HEK293 (cell line): ENCODE measurements at regions not wholly inside any gene's neighbourhood (a gene's known extent, or its start where the extent isn't known, plus 50 kb on each side); places are given as distances from the start of the nearest gene placed in this dataset.

Experiments used
- CTCF ChIA-PET: fragments of 350-600 bp; formaldehyde crosslinking; extraction: SDS; loops from one replicate; lab custom pipeline; 2021; ENCODE audit warnings: antibody characterized with exemption; lab: Yijun Ruan, JAX
- POLR2A ChIA-PET: fragments of 300-600 bp; formaldehyde crosslinking; extraction: SDS; loops from one replicate; lab custom pipeline; 2020; ENCODE audit warnings: antibody characterized with exemption, inconsistent platforms; lab: Yijun Ruan, JAX
- H3K27ac ChIP-seq: fragments of 200-500 bp; sonication (Bioruptor generic); 2 replicates; pipeline ENCODE4 v1.5.1; 2014; ENCODE audit warnings: low read depth, low read length, control low read depth, inconsistent platforms; ENCODE audit errors: extremely low read depth
- H3K36me3 ChIP-seq, 2 experiments: fragments of 200-500 bp in 1 of 2; sonication (Bioruptor generic) in 1 of 2; 1 replicate in 1 of 2; 2 replicates in 1 of 2; pipeline ENCODE4 v1.5.1; 2014 to 2017; ENCODE audit warnings: inconsistent platforms in 2 of 2, low read length in 2 of 2; ENCODE audit not compliant: control insufficient read depth in 2 of 2, insufficient read depth in 1 of 2
- H3K4me1 ChIP-seq: fragments of 200-500 bp; sonication (Bioruptor generic); 2 replicates; pipeline ENCODE4 v1.5.1; 2014; ENCODE audit warnings: mild to moderate bottlenecking, low read length, inconsistent platforms; ENCODE audit not compliant: control insufficient read depth, insufficient read depth
- H3K4me3 ChIP-seq: 2 replicates; pipeline ENCODE4 v1.5.1; 2011; ENCODE audit warnings: low read depth, mild to moderate bottlenecking, control low read depth, low read length, moderate library complexity
- H3K9me3 ChIP-seq: fragments of 200-500 bp; sonication (Bioruptor generic); 2 replicates; pipeline ENCODE4 v1.5.1; 2014; ENCODE audit warnings: low read depth, low read length, inconsistent platforms; ENCODE audit not compliant: control insufficient read depth, insufficient read depth
- ATF2 ChIP-seq: fragments of 450-650 bp; formaldehyde crosslinking; IDR thresholded peaks from 2 replicates; pipeline ENCODE4 v1.5.1; 2016; ENCODE audit warnings: missing biosample characterization, missing genetic modification characterization, low read depth
- GLI2 ChIP-seq: fragments of 450-650 bp; formaldehyde crosslinking; IDR thresholded peaks from 2 replicates; pipeline ENCODE4; 2017; ENCODE audit warnings: missing biosample characterization, missing genetic modification characterization, low read depth, borderline replicate concordance
- KLF17 ChIP-seq: fragments of 450-650 bp; formaldehyde crosslinking; IDR thresholded peaks from 2 replicates; pipeline ENCODE4 v1.5.1; 2016; ENCODE audit warnings: missing biosample characterization, missing genetic modification characterization
- MZF1 ChIP-seq: fragments of 450-650 bp; formaldehyde crosslinking; IDR thresholded peaks from 2 replicates; pipeline ENCODE4 v1.5.1; 2017; ENCODE audit warnings: missing biosample characterization, missing genetic modification characterization, borderline replicate concordance
- ZEB2 ChIP-seq: fragments of 450-650 bp; formaldehyde crosslinking; IDR thresholded peaks from 2 replicates; pipeline ENCODE4 v1.5.1; 2016; ENCODE audit warnings: missing biosample characterization, missing genetic modification characterization
- ZFP41 ChIP-seq: fragments of 450-650 bp; formaldehyde crosslinking; IDR thresholded peaks from 2 replicates; pipeline ENCODE4 v1.5.1; 2016; ENCODE audit warnings: missing biosample characterization, missing genetic modification characterization, borderline replicate concordance
- ZIC2 ChIP-seq: fragments of 450-650 bp; formaldehyde crosslinking; IDR thresholded peaks from 2 replicates; pipeline ENCODE4 v1.5.1; 2016; ENCODE audit warnings: missing biosample characterization, missing genetic modification characterization
- ZNF10 ChIP-seq: fragments of 450-650 bp; formaldehyde crosslinking; IDR thresholded peaks from 2 replicates; pipeline ENCODE4 v1.5.1; 2017; ENCODE audit warnings: missing biosample characterization, missing genetic modification characterization
- ZNF138 ChIP-seq: fragments of 450-650 bp; formaldehyde crosslinking; IDR thresholded peaks from 2 replicates; pipeline ENCODE4 v1.5.1; 2016; ENCODE audit warnings: missing biosample characterization, missing genetic modification characterization, borderline replicate concordance
- ZNF174 ChIP-seq: fragments of 450-650 bp; formaldehyde crosslinking; IDR thresholded peaks from 2 replicates; pipeline ENCODE4 v1.5.0; 2017; ENCODE audit warnings: missing biosample characterization, mild to moderate bottlenecking, missing genetic modification characterization
- ZNF175 ChIP-seq: fragments of 450-650 bp; formaldehyde crosslinking; IDR thresholded peaks from 2 replicates; pipeline ENCODE4 v1.5.1; 2016; ENCODE audit warnings: missing biosample characterization, missing genetic modification characterization
- ZNF211 ChIP-seq: fragments of 450-650 bp; formaldehyde crosslinking; IDR thresholded peaks from 2 replicates; pipeline ENCODE4 v1.5.1; 2016; ENCODE audit warnings: low read depth, missing biosample characterization, missing genetic modification characterization
- ZNF473 ChIP-seq: fragments of 450-650 bp; formaldehyde crosslinking; IDR thresholded peaks from 2 replicates; pipeline ENCODE4 v1.5.1; 2017; ENCODE audit warnings: missing biosample characterization, missing genetic modification characterization
- ZNF501 ChIP-seq: fragments of 450-650 bp; formaldehyde crosslinking; IDR thresholded peaks from 2 replicates; pipeline ENCODE4 v1.5.1; 2016; ENCODE audit warnings: missing biosample characterization, missing genetic modification characterization
- ZNF549 ChIP-seq: fragments of 450-650 bp; IDR thresholded peaks from 2 replicates; pipeline ENCODE4 v1.5.1; 2018; ENCODE audit warnings: missing biosample characterization, missing genetic modification characterization, mild to moderate bottlenecking, inconsistent platforms, moderate library complexity
- ZNF621 ChIP-seq: fragments of 450-650 bp; formaldehyde crosslinking; IDR thresholded peaks from 2 replicates; pipeline ENCODE4 v1.5.1; 2017; ENCODE audit warnings: missing biosample characterization, missing genetic modification characterization
- ZNF654 ChIP-seq: fragments of 450-650 bp; formaldehyde crosslinking; IDR thresholded peaks from 2 replicates; pipeline ENCODE4 v1.5.1; 2016; ENCODE audit warnings: low read depth, missing biosample characterization, missing genetic modification characterization
- ZNF660 ChIP-seq: fragments of 450-650 bp; IDR thresholded peaks from 2 replicates; pipeline ENCODE4 v1.5.1; 2018; ENCODE audit warnings: missing biosample characterization, mild to moderate bottlenecking, missing genetic modification characterization
- ZNF830 ChIP-seq: fragments of 450-650 bp; IDR thresholded peaks from 2 replicates; pipeline ENCODE4 v1.5.0; 2018; ENCODE audit warnings: missing biosample characterization, missing genetic modification characterization, low read depth, mild to moderate bottlenecking, moderate library complexity
- ZNF843 ChIP-seq: fragments of 450-650 bp; formaldehyde crosslinking; IDR thresholded peaks from 2 replicates; pipeline ENCODE4 v1.5.1; 2016; ENCODE audit warnings: missing biosample characterization, missing genetic modification characterization

- TF ChIP-seq KLF17 (tag by site-specific recombination): no peak
- TF ChIP-seq ZNF211 (tag by site-specific recombination): no peak
- TF ChIP-seq ZFP41 (tag by site-specific recombination): no peak
- no peak for TF ChIP-seq GLI2
Observed at GRCh38 chr10:61091531-61091930, 147.5 kb upstream of the RHOBTB1 start (continued).

- Histone ChIP-seq H3K36me3 (no peaks in the 10 kb centered on the region), H3K4me1 (no peaks in the 10 kb centered on the region)
- POLR2A ChIA-PET: no interaction called here
Observed at GRCh38 chr10:61089251-61089650, 145.3 kb upstream of the RHOBTB1 start.

GRCh38 chr10:61084493-61084892, 140.5 kb upstream of the RHOBTB1 start:
- TF ChIP-seq ATF2 (peak; percentile 67), ZNF174 (tag by site-specific recombination) (no peak)
- ChIA-PET CTCF (no interaction called here), POLR2A (no interaction called here)
- no peaks in the 10 kb centered on the region for H3K4me1 ChIP-seq
- no peaks in the 10 kb centered on the region for H3K36me3 ChIP-seq
- H3K27ac ChIP-seq: no peak overlapping the region
- no peak overlapping the region for H3K4me3 ChIP-seq
- H3K9me3 ChIP-seq: no peaks in the 10 kb centered on the region

More at GRCh38 chr10:61089251-61089650, 145.3 kb upstream of the RHOBTB1 start:
- Histone ChIP-seq H3K9me3 (no peaks in the 10 kb centered on the region), H3K4me3 (no peak overlapping the region), H3K27ac (no peak overlapping the region)
- CTCF ChIA-PET: no interaction called here
- TF ChIP-seq ZNF549 (tag by site-specific recombination): no peak
- TF ChIP-seq ZNF830 (tag by site-specific recombination): no peak
- no peak for TF ChIP-seq ZNF138 (tag by site-specific recombination)
- no peak for TF ChIP-seq ZIC2 (tag by site-specific recombination)
- TF ChIP-seq ZNF660 (tag by site-specific recombination): no peak
- TF ChIP-seq ZNF10 (tag by site-specific recombination): no peak
- no peak for TF ChIP-seq MZF1 (tag by site-specific recombination)
- no peak for TF ChIP-seq ZNF654 (tag by site-specific recombination)
- no peak for TF ChIP-seq ZNF621 (tag by site-specific recombination)
- TF ChIP-seq ZNF501: no peak
- no peak for TF ChIP-seq ZEB2 (tag by site-specific recombination)
- no peak for TF ChIP-seq ZNF175 (tag by site-specific recombination)
- no peak for TF ChIP-seq ZNF473
- no peak for TF ChIP-seq ZNF843 (tag by site-specific recombination)
- TF ChIP-seq ATF2: no peak
